Pancreas (tissue), 10 donors: ENCODE measurements at regions not wholly inside any gene's neighbourhood (a gene's known extent, or its start where the extent isn't known, plus 50 kb on each side); places are given as distances from the start of the nearest gene placed in this dataset.
"Not testable (repeated sequence)": the region's sequence is repeated elsewhere in the genome, so short reads cannot be mapped to it uniquely, and the experiment has no call there.

Source experiments
- ATAC-seq, 4 donors: fragments of 200-7000 bp; cut with Tn5 transposase; one replicate each; pipeline versions ENCODE4 v1.8.0 to v1.9.1; 2020; ENCODE audit warnings: mild to moderate bottlenecking in 4 of 4, moderate library complexity in 4 of 4
- DNase-seq, 6 donors: peaks; one replicate each; pipeline ENCODE4 v3.0.0-alpha.2; 2020
- FAIRE-seq: peaks from 2 replicates; lab custom pipeline; 2012; peaks lifted over from hg19 to GRCh38; lab: Jason Lieb, UNC
- H3K27ac ChIP-seq, 4 donors: fragments of 200-600 bp; sonication (generic); 1 replicate in 3 of 4; 2 replicates in 1 of 4; pipeline versions ENCODE4 v1.5.0 to v1.8.0; 2020
- H3K27me3 ChIP-seq, 4 donors: fragments of 200-600 bp; one replicate each; pipeline ENCODE4 v1.8.0; 2021
- H3K36me3 ChIP-seq, 3 donors: fragments of 200-600 bp; sonication (generic) in 1 of 3; one replicate each; pipeline versions ENCODE4 v1.5.0 to v1.8.0; 2020 to 2021
- H3K4me1 ChIP-seq, 3 donors: fragments of 200-600 bp; one replicate each; pipeline ENCODE4 v1.8.0; 2021
- H3K4me3 ChIP-seq, 4 donors: fragments of 200-600 bp; sonication (generic) in 2 of 4; one replicate each; pipeline versions ENCODE4 v1.5.0 to v1.8.0; 2020 to 2021
- H3K9me3 ChIP-seq, 4 donors: fragments of 200-600 bp; one replicate each; pipeline ENCODE4 v1.8.0; 2021
- WGBS, 2 donors: extraction: QIAGEN DNeasy Blood & Tissue Kit; methylation state at CpG; one replicate each; pipeline ENCODE4 v1.1.7; 2013; 5-methylcytosine and 5-hydroxymethylcytosine counted together
- intact Hi-C, 3 donors: fragments of 100-400 bp; cut with DNase I; formaldehyde crosslinking; loops; one replicate each; pipeline versions ENCODE4 v1.11.1 to v1.14.2; 2022
- microRNA-seq, 2 donors: library from miRNA; unstranded; fragments of <30 nt; microRNA quantifications; one replicate each; pipeline versions ENCODE4 to v1.1.0, GENCODE V29; 2019 to 2020
- TF ChIP-seq, protein P1 (sequence below), 4 donors: fragments of 200-600 bp; sonication (generic) in 3 of 4; IDR thresholded peaks; one replicate each; pipeline versions ENCODE4 v1.5.0 to v1.8.0; 2021; ENCODE audit warnings: antibody characterized with exemption in 4 of 4
- donor health status: healthy with polysubstance abuse.
- donor health status: DM: no; HTN: no; CAD: no; lungs with moderate emphysema.
- donor health status: DM: no; HTN: no; CAD: no.
- donor health status: control.
- donor health status: control.
- donor health status: Bipolar disorder and iron deficiency.
- donor health status: DM: yes; HTN: yes; CAD: no.
- donor health status: DM: no; HTN: no; CAD: no.
- donor health status: DM: no; HTN: no; CAD: no.
- donor health status: DM: yes; HTN: yes; CAD: no.

DNA sequence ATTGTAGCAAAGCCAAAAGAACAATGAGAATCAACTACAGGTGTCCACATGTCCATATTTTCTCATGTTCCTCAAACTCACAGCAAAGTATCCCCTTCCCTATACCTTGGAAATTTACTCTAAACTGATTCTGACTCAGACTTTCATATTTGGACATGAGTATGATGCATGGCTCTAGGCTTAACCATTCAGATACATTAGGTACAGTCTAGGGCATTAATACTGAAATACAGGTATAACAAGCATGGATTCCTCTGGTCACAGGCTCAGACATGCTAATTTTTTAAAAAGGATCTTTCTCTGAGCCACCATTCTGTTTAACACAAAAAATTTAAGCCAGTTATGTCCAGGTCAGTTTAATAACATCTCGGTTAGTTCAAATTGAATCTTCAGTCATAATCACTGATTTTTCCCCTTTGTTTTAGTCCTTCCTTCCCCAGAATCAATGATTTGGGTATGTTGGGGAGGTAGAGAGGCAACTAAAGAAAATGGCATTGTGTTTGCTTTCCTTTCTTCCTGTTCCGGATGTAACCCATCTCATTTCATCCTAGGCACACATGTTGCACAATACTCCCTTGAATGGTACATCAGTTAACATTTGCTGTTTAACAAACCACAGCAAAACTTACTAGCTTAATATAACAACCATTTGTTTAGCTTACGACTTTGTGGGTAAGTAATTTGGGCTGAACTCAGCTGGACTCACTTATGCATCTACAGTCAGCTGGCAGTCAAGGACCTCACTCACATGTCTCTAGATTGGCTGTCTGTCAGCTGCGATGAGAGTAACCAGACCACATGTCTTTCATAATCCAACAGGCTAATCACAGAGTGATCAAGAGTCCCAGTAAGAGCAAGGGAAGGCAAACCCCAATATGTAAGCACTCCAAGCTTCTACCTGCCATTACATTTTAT, 75.3 kb upstream of the GRIA3 start:
- ATAC-seq = no peak
- intact Hi-C loops = no loop called here
- FAIRE-seq = no peak

DNA sequence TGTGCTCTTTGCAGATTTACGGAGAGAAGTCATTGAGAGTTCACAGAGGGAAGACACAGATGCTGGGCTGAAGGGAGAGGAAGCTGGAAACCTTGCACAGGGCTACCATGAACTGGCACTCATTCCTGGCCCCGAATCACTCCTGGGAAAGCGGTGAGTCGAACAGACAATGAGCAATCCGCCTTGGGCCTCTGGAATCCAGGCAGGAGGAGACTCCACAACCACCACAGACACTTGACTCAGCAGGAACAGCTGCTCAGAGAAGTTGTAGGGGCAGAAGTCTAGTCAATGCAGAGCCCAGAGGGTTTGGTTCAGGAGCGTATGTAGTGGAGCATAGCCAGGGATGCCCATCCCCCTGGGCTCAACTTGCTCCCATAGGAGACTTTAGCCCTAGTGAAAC, 62.8 kb upstream of the GRIA3 start:
- ATAC-seq (no peak), DNase-seq (no peak), FAIRE-seq (no peak)
- Histone ChIP-seq H3K36me3 (no peaks in the 10 kb centered on the region), H3K4me1 (no peaks in the 10 kb centered on the region), H3K4me3 (no peak overlapping the region), H3K27me3 (peaks cover 0 to 6% (median 0%) of the 10 kb centered on the region in 4 donors), H3K9me3 (no peaks in the 10 kb centered on the region), H3K27ac (no peak overlapping the region)
- TF ChIP-seq, protein P1, sequence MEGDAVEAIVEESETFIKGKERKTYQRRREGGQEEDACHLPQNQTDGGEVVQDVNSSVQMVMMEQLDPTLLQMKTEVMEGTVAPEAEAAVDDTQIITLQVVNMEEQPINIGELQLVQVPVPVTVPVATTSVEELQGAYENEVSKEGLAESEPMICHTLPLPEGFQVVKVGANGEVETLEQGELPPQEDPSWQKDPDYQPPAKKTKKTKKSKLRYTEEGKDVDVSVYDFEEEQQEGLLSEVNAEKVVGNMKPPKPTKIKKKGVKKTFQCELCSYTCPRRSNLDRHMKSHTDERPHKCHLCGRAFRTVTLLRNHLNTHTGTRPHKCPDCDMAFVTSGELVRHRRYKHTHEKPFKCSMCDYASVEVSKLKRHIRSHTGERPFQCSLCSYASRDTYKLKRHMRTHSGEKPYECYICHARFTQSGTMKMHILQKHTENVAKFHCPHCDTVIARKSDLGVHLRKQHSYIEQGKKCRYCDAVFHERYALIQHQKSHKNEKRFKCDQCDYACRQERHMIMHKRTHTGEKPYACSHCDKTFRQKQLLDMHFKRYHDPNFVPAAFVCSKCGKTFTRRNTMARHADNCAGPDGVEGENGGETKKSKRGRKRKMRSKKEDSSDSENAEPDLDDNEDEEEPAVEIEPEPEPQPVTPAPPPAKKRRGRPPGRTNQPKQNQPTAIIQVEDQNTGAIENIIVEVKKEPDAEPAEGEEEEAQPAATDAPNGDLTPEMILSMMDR (IDR thresholded peaks at IDR 0.05) = no peak
- WGBS, 2 donors = 56 to 71% methylated on average over 6 of the region's 6 CpGs
- intact Hi-C loops = no loop called here

More for the DNA sequence above, 75.3 kb upstream of the GRIA3 start:
- no peaks in the 10 kb centered on the region for H3K36me3 ChIP-seq
- no peak overlapping the region for H3K27ac ChIP-seq
- no peaks in the 10 kb centered on the region for H3K9me3 ChIP-seq
- no peaks in the 10 kb centered on the region for H3K27me3 ChIP-seq
- DNase-seq = no peak
- WGBS, 2 donors = 66 to 77% methylated on average over 4 of the region's 4 CpGs
- H3K4me1 ChIP-seq = no peaks in the 10 kb centered on the region
- no peak overlapping the region for H3K4me3 ChIP-seq
- TF ChIP-seq, protein P1 (IDR thresholded peaks at IDR 0.05) = no peak

DNA sequence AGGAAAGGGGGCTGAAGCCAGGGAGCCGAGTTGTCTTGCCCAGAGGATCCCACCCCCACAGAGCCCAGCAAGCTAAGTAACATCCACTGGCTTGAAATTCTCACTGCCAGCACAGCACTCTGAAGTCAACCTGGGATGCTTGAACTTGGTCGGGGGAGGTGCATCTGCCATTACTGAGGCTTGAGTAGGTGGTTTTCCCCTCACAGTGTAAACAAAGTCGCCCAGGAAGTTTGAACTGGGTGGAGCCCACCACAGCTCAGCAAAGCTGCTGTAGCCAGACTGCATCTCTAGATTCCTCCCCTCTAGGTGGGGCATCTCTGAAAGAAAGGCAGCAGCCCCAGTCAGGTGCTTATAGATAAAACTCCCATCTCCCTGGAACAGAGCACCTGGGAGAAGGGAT, 54.3 kb upstream of the GRIA3 start:
- DNase-seq, H3K27me3 ChIP-seq, intact Hi-C loops, H3K27ac ChIP-seq, H3K4me1 ChIP-seq, H3K36me3 ChIP-seq, ATAC-seq, FAIRE-seq, H3K4me3 ChIP-seq, H3K9me3 ChIP-seq: not testable (repeated sequence)
- WGBS, 2 donors = 58% methylated on average over 3 of the region's 3 CpGs

Small RNAs in the stretch of these regions (microRNA-seq; reads per million reads assigned to microRNA genes)
- 0 reads per million in 2 donors for gene MIR3672
